Fibroblast of skin of right biceps (primary cell): ENCODE measurements at regions not wholly inside any gene's neighbourhood (a gene's known extent, or its start where the extent isn't known, plus 50 kb on each side); places are given as distances from the start of the nearest gene placed in this dataset.
A peak's percentile ranks its signal among the peaks of the same experiment; 100 is the strongest.

Experiments
- DNase-seq: peaks from one replicate; pipeline ENCODE4 v3.0.0-alpha.2; 2013

DNA sequence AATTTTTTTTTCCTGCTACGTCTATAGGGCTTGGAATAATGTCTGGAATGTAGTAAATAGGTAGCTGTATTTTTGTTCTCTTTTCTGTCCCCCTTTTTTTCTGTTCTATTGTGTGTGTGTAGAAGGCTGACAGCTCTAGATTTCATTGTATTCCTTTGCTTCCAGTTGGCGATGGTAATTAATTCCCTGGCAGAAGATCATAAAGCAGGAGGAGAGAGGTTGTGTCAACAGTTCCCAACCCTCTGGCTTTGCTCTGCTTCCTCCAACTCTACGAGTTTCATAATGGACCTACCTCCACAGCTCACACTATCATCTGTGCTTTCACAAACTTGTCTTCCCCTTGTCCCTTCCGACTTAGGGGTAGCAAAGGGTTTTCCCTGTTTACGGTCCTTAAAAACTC is 117.9 kb upstream of the CDH18 start:
- DNase-seq: no peak

DNA sequence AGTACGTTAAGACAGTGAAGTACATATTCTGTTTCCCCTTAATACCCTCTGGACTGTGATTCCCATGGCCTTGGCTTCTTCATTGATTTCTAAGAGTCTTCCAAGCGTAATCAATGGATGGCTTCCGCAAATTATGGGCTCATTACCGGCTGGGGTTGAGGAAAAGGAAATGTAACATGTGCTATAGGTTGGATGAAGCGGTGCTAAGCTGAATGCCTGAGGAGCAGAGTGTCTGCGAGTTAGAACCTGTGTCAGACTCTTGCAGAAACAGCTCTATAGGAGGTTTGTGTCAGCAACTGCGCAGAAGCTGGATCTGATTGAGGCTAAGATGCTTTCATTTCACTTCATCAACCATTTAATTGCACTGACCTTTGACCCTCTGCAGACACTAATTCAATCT is 114.3 kb upstream of the CDH18 start:
- DNase-seq: no peak

DNA sequence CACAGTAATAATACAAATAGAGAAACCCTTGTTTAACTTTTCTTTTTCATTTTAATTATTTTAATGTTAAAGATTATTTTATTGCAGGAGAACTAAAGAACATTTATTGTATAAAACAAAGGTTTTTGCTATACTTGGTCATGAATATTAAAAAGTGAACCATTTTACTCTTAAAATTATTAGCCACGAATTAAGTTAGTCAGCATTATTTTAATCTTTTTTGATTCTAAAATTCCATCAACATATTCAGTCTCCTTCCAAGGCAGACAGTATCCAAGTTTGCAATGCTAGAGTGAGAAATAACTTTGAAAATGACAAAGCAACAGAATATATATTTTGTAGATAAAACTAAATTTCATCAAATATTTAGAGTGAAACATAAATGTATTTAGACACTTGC is 110.7 kb upstream of the CDH18 start:
- DNase-seq: no peak

DNA sequence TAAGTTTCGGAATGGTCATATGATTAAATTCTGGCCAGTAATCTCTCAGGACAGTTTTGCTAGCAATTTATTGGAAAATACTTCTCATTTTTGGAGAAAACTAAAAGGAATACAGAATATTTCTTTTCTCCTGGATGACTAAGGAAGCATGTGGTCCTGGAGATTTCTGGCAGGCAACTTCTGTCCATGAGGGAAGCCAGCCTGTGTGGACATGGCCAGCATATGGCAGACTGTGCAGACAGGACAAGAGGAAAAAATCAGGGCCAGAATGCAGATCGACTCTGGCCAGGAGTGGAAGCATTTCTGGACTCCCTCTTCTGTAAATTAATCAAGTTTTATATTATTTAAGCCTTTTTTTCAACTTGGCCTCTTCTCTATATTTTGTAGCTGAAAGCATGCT is 100.4 kb upstream of the CDH18 start:
- DNase-seq: no peak

DNA sequence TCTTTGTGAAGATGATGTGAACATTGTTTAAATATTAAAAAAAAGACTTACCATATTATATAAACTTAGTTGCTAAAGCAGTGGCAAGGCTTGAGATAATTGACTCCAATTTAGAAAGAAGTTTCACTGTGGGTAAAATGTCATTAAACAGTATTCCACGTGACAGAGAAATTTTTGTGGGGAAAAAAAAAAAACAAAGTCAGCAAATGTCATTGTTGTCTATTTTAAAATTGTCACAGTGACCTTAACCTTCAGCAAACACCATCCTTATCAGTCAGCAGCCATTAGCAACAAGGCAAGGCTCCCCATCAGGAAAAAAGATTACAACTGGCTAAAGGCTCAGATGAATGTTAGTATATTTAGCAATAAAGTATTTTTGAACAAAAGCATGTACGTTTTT is 99.3 kb upstream of the CDH18 start:
- DNase-seq: no peak

DNA sequence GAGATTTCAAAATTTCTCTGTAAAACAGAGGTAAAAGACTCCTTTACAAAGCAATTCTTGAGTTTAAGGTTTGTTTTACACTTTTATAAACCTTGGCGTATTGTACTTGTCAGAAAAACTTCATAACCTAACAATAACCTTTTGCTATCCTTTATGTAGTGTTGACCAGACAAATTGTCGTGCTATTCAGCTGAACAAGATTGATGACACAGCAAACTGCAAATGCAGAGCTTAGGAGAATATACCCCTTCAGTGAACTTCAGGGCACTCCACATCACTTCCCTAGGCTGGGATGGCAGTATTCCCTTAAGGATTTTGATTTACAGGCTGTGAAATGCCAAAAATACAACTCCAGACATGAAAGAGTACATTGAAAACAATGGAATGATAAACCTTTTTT is 89.2 kb upstream of the CDH18 start:
- no peak for DNase-seq

DNA sequence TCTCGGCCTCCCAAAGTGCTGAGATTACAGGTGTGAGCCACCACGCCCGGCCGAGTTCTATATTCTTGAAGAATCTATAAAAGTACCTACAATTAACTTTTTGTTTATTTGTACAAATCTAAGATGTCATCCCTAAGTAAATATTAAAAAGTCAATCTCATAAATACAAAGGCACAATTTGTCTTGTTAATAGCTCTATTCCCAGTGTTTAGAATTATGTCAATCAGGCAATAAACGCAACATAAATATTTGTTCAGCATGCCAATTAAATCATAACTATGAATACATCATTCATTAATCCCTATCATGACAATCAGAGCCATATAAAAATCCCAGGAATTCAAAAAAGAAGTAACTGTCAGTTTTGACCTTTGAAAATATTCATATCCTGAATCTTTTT is 68.9 kb upstream of the CDH18 start:
- no peak for DNase-seq

DNA sequence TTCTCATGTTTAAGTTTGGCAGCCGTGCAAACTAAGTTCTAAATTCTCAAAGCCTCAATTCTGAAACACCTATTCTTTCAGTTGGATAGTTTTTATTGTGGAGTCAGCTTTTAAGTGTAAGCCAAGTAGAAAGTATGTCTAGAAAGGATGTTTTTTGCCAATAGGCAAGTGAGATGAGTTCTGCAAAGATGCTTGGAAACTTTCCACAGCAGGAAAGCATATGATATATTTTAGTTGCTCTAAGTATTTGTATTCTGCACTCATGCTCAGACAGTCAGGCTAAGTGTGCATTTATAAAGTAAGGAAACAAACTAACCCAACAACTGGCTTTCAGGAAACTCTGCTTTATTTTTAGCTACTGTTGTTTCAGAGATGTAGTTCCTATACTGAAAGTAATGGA is 67.3 kb upstream of the CDH18 start:
- no peak for DNase-seq

DNA sequence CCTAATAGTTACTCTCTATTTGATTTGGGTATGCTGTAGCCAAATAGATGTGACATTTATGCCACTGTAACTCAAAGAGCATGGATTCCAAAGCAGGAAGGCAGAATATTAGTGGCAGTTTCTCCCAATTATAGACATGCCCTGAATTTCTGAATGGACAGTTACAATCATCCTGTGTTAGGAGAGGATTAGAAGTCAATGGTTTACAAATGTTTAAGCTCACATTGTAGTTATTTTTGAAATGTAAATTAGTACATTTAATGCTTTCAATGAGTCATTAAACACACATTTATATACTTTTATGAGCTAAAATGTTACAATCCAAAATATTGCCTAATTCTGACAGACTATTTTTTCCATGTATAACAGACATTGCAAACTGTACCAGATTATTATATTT is 62.3 kb upstream of the CDH18 start:
- no peak for DNase-seq

DNA sequence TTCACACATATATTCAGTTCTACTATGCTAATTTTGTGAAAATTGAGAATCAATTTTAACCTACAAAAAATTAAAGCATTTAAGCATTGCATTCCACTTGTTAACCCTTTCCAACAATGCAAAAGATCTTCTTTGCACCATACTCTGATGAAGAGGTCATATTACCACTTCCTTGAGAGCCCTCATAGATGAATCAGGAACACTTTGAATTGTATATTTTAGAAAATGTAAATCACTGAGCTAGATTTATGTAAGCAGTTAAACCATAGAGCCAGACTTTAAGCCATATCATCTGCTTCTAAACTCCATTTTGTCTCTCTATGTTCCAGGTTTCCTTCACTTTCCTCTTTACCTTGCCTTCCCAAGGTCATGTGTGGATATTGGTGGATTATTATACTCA is 56.5 kb upstream of the CDH18 start:
- DNase-seq: no peak

DNA sequence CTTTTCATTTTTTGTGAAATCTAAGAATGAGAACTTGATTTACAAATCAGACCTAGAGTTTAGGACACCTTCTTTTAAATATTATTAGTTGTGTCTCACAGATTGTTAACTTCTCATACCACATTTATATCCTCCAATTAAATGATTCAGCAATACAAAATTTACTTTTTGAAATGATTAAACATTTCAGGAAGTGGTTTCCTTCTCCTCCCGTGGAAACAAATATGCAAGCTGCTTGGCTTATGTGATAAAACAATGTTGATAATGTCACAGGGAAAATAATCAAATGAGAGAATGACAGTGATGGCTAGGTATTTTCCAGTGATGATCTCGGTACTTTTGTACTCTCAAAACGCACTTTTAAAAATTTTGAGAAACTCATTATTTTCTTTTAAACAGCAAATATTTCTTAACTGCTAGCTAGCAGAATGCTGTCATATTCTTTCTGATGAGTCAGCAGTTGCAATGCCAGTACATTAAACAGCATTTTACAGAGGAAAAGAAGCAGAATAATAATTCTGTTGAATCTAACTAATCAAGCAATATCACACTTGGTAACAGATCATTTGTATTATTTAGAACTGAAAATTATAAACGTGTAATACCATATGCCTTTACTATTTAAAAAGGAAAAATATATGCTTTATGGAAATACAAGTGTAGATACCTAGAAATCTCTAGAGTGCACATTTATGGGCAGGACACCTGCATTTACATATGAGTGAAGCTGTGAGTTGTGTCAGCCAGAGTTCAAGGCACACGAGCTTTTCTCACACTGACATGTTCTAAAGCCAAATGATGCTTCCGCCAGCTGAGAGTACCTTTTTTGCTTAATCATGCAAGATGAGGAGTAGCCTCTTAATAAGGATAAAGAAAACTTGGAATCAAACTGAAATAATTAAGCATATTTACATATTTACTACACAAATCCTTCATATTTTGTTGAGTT is 53.6 kb upstream of the CDH18 start:
- DNase-seq: peak; percentile 53

DNA sequence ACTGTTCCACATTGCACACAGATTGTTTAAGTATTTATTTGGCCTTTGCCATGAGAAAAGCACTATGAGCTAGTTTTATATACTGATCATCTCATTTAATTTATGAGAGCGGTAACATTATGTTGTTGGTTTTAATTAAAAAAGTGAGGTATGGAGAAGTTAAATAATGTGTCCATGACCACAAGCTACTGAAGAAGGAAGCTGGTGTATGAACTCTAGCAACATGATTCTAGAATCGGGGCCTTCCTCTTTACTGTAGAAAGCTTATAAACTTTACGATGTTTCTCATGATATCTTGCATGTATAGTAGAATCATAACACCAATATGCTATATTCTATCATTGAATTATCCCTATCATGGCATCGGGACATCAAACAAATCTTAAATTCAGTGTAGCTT is 52.9 kb upstream of the CDH18 start:
- no peak for DNase-seq
